ENCODE measurements at regions not wholly inside any gene's neighbourhood (a gene's known extent, or its start where the extent isn't known, plus 50 kb on each side); places are given as distances from the start of the nearest gene placed in this dataset.

DNA sequence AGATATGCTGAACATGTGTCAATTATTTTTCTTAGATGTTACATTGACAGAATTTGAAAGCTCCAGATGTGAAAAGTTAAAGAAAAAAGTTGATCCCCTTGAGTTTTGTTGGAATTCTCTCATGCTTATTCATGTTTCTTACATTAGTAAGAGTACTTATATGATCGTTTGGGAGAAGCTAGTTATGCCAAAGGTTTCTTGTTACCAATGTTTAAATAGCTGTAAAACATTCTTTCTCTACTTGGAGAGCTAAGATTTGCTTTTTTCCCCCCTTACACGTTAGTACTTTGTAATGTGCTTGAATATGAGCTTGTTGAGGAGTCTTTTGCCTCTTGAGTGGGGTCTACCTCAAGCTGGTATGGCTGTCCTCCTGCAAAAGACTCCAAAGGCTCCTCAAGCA, 551.1 kb upstream of the AMELY start:
- Mint-ChIP-seq H3K9me3 (no peaks in the 10 kb centered on the region), H3K4me1 (ENCODE audit: low read depth) (peaks cover 26% of the 10 kb centered on the region), H3K27ac (no peak overlapping the region), H3K36me3 (no peaks in the 10 kb centered on the region), H3K4me3 (no peak overlapping the region), H3K27me3 (peaks cover 5% of the 10 kb centered on the region)
- no peak for DNase-seq
- intact Hi-C loops (cut with micrococcal nuclease) = no loop called here
- POLR2A ChIA-PET = no interaction called here
- CTCF ChIA-PET = no interaction called here

DNA sequence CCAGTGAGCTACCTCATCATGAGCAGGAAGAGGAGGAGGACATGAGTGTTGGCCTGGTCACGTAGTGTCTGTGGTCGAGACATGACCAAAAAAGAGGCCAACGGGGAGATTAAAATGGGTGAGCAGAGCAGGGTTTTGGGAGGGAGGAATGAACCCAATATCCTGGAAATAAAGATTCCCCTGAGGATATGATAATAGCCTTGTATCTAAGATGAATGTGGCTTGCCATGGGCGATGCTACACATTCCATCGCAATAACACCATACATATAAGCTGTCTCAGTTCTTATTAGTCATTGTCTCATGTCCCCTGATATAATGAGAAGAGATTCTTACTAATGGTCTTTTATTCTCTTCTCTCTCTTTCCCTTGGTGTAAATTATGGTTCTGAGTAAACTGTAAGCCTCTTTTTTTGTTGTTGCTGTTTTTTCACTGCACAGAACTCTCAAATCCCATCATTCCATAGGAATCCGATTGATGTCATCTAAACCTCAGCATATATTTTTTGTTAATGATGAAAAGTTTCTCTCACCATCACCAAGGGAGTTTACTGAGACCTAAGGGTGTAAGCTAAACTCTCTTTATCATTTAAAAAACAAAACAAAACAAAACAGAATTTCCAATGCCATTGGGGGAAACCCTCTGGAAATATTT, 550.4 kb upstream of the AMELY start:
- Mint-ChIP-seq H3K27me3 (peaks cover 5% of the 10 kb centered on the region), H3K9me3 (no peaks in the 10 kb centered on the region), H3K4me3 (no peak overlapping the region), H3K27ac (no peak overlapping the region), H3K36me3 (no peaks in the 10 kb centered on the region), H3K4me1 (ENCODE audit: low read depth) (peaks cover 25% of the 10 kb centered on the region)
- ChIA-PET CTCF (no interaction called here), POLR2A (no interaction called here)
- DNase-seq = no peak
- intact Hi-C loops (cut with micrococcal nuclease) = no loop called here

DNA sequence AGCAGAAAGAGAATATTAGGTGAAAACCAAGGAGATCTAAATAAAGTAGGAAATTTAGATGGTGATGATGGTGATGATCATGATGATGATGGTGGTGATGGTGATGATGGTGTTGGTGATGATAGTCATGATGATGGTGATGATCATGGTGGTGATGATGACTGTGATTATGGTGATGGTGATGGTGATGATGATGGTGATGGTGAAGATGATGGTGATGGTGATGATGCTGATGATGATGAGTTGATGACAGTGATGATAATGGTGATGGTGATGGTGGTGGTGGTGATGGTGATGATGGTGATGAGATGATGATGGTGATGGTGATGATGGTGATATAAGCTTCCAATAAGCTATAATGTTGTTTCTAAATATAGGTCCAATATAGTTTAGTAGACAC, 548.2 kb upstream of the AMELY start:
- H3K4me3 Mint-ChIP-seq = no peak overlapping the region
- CTCF ChIA-PET = no interaction called here
- H3K27me3 Mint-ChIP-seq = peaks cover 8% of the 10 kb centered on the region
- no peaks in the 10 kb centered on the region for H3K9me3 Mint-ChIP-seq
- peaks cover 13% of the 10 kb centered on the region for H3K4me1 Mint-ChIP-seq (ENCODE audit: low read depth)
- POLR2A ChIA-PET = no interaction called here
- H3K36me3 Mint-ChIP-seq = no peaks in the 10 kb centered on the region
- no peak for DNase-seq
- intact Hi-C loops (cut with micrococcal nuclease) = no loop called here
- H3K27ac Mint-ChIP-seq = no peak overlapping the region

DNA sequence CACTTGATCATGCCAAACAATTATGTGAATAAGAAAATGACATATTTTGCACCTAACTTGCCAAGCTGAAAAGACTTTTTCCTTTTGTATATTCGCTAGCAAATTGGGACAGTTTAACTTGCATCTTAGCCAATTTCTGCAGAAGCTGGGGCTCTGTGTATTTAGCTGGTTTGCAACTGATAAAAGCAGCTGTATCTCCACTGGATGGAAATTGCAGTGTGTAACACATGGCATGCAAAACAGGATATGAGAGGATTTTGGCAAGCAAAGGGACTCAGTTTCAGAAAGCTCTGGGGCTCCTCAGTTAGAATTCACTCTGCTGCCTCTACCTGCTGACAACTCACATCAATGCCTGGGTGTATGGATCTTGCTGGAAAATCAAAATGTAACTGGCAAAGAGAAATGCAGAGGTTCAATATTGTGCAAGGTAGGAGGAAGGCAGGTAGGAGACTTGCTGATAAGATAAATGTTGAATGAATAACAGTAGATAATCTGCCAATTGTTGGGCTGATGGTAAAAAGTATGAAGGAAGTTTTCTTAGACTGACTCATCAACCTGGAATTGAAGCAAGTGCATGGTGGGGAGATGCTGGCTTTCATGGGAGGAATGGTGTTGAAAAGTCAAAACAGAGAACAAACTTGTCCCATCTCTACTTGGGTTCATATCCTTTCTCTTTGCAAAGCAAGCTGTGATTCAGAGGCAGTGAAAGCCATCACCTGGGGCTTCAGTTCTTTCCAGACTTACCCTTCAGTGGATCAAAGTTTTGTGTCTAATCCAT, 546.9 kb upstream of the AMELY start:
- CTCF ChIA-PET = no interaction called here
- DNase-seq = no peak
- Mint-ChIP-seq H3K27me3 (peaks cover 8% of the 10 kb centered on the region), H3K27ac (no peak overlapping the region), H3K9me3 (no peaks in the 10 kb centered on the region), H3K36me3 (no peaks in the 10 kb centered on the region), H3K4me3 (no peak overlapping the region), H3K4me1 (ENCODE audit: low read depth) (peaks cover 1% of the 10 kb centered on the region)
- intact Hi-C loops (cut with micrococcal nuclease) = no loop called here
- POLR2A ChIA-PET = no interaction called here

DNA sequence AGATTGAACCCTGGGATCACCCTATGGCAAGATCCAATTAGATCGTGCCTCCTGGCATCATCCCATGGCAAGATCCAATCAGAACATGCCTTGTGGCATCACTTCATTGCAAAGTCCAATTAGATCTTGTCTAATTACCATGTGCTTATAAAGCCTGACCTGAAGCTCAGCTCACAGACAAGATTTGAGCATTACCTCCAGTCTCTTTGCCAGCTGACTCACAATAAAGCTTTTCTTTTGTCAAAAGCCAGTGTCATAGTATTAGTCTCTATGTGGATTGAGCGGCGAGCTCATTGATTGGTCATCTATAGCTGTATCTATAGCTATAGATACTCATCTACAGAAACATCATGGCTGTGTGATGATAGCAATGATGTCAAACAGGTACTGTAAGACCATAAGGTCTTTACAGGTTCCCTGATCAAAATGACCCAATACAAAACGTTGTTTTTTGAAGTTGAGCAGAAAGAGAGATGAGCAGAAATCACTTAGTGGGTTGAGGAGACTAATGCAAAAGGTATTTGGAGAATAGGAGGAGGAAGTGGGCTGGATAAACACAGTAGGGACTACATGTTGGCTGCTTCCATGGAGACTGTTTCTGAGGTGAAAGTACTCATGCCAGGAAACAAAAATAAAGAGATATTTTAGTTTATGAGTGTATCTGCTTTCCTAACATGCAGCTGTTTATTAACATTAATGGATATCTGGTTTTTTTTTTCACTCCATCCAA, 545.9 kb upstream of the AMELY start:
- CTCF ChIA-PET = no interaction called here
- no peaks in the 10 kb centered on the region for H3K36me3 Mint-ChIP-seq
- peaks cover 11% of the 10 kb centered on the region for H3K27me3 Mint-ChIP-seq
- intact Hi-C loops (cut with micrococcal nuclease) = no loop called here
- H3K4me1 Mint-ChIP-seq (ENCODE audit: low read depth) = no peaks in the 10 kb centered on the region
- DNase-seq = no peak
- H3K27ac Mint-ChIP-seq = no peak overlapping the region
- no peaks in the 10 kb centered on the region for H3K9me3 Mint-ChIP-seq
- POLR2A ChIA-PET = no interaction called here
- no peak overlapping the region for H3K4me3 Mint-ChIP-seq

DNA sequence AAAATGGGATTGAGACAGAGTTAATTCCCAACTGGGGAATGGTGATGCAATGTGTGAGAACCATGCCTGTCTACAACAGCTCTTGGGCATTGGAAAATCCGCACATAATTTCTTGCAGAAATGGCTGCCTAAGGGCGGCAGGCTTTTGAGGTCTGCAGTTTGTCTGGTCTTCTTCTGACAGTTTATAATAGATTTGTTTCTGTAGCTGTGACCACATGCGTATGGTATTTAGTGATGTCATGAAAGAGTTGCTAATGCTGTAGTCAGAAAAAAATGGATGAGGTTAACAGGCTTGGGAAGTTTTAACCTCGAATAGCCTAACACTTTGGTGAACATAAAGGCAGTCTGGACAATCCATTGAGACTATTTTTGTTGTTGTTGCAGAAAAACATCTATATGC, 544.1 kb upstream of the AMELY start:
- no peak for DNase-seq
- Mint-ChIP-seq H3K9me3 (no peaks in the 10 kb centered on the region), H3K36me3 (no peaks in the 10 kb centered on the region), H3K27me3 (peaks cover 17% of the 10 kb centered on the region), H3K4me1 (ENCODE audit: low read depth) (no peaks in the 10 kb centered on the region), H3K4me3 (no peak overlapping the region), H3K27ac (no peak overlapping the region)
- CTCF ChIA-PET = no interaction called here
- intact Hi-C loops (cut with micrococcal nuclease) = no loop called here
- POLR2A ChIA-PET = no interaction called here

DNA sequence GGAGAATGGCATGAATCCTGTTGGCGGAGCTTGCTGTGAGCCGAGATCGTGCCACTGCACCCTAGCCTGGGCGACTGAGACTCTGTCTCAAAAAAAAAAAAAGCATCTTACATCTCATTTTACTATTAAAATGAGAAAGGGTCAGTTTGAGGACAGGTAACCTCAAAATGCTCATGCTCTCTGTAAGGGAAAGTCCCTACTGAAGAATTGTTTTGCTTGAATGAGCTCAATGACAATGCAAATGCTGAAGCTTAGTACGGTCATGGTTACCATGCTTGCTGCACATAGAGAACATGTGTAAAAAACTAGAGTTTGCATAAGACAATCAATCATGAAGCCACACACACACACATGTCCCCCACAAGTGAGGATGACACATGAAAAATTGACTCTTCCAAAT, 541.8 kb upstream of the AMELY start:
- Mint-ChIP-seq H3K4me1 (ENCODE audit: low read depth) (no peaks in the 10 kb centered on the region), H3K4me3 (no peak overlapping the region), H3K36me3 (no peaks in the 10 kb centered on the region), H3K9me3 (no peaks in the 10 kb centered on the region), H3K27ac (no peak overlapping the region), H3K27me3 (peaks cover 18% of the 10 kb centered on the region)
- intact Hi-C loops (cut with micrococcal nuclease) = no loop called here
- ChIA-PET CTCF (no interaction called here), POLR2A (no interaction called here)
- no peak for DNase-seq

DNA sequence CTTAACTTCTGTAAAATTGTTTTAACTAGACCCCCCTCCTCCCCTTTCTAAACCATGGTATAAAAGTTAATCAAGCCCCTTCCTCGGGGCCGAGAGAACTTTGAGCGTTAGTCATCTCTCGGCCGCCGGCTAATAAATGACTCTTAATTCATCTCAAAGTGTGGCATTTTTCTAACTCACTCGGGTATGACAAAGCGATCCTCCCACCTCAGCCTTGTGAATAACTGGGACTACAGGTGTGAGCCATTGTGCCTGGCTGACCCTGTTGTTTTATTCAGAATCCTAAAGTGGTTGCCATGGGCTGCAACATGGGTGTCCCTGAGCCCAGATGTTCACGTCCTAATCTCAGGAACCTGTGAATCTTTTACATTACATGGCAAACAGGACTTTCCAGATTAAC, 540.7 kb upstream of the AMELY start:
- no peak for DNase-seq
- ChIA-PET POLR2A (no interaction called here), CTCF (no interaction called here)
- no peaks in the 10 kb centered on the region for H3K4me1 Mint-ChIP-seq (ENCODE audit: low read depth)
- intact Hi-C loops (cut with micrococcal nuclease) = no loop called here
- peaks cover 18% of the 10 kb centered on the region for H3K27me3 Mint-ChIP-seq
- H3K4me3 Mint-ChIP-seq = no peak overlapping the region
- no peaks in the 10 kb centered on the region for H3K36me3 Mint-ChIP-seq
- H3K9me3 Mint-ChIP-seq = no peaks in the 10 kb centered on the region
- no peak overlapping the region for H3K27ac Mint-ChIP-seq

DNA sequence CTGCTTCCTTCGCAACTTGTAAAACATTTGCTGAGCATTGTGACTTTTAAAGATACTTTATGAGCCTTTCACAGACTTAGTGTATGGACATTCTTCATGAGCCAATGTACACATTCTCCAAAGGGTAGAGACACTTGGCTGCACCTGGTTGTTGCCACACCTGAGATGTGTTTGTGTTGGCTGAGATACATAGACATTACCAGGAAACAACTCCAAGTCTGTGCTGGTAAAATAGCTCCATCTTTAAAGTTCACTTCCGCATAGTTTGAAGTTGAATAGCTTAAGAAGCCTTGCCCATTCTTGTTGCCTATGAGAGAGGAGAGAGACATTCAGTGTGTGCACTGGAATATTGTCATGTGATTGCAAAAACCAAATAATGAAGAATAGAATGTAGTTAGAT, 538.3 kb upstream of the AMELY start:
- H3K9me3 Mint-ChIP-seq = no peaks in the 10 kb centered on the region
- H3K4me1 Mint-ChIP-seq (ENCODE audit: low read depth) = no peaks in the 10 kb centered on the region
- H3K36me3 Mint-ChIP-seq = no peaks in the 10 kb centered on the region
- CTCF ChIA-PET = no interaction called here
- H3K27ac Mint-ChIP-seq = no peak overlapping the region
- DNase-seq = no peak
- intact Hi-C loops (cut with micrococcal nuclease) = no loop called here
- no peak overlapping the region for H3K4me3 Mint-ChIP-seq
- POLR2A ChIA-PET = no interaction called here
- peaks cover 18% of the 10 kb centered on the region for H3K27me3 Mint-ChIP-seq

DNA sequence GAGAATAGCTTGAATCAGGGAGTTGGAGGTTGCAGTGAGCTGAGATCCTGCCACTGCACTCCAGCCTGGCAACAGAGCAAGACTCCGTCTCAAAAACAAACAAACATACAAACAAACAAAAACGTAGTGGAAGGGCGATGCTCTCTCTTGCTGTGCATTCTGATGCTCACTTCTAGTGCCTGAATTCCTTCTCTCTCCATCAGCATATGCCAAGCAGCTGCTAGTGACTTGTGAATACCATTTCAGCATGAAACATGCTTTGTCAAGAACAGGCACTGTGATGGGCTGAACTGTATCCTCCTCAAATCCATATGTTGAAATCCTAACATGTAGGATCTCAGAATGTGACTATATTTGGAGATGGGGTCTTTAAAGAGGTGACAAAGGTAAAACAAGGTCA, 537.1 kb upstream of the AMELY start:
- Mint-ChIP-seq H3K27ac (no peak overlapping the region), H3K27me3 (peaks cover 18% of the 10 kb centered on the region), H3K36me3 (no peaks in the 10 kb centered on the region), H3K4me1 (ENCODE audit: low read depth) (no peaks in the 10 kb centered on the region), H3K9me3 (no peaks in the 10 kb centered on the region), H3K4me3 (no peak overlapping the region)
- DNase-seq = no peak
- POLR2A ChIA-PET = no interaction called here
- CTCF ChIA-PET = no interaction called here
- intact Hi-C loops (cut with micrococcal nuclease) = no loop called here

DNA sequence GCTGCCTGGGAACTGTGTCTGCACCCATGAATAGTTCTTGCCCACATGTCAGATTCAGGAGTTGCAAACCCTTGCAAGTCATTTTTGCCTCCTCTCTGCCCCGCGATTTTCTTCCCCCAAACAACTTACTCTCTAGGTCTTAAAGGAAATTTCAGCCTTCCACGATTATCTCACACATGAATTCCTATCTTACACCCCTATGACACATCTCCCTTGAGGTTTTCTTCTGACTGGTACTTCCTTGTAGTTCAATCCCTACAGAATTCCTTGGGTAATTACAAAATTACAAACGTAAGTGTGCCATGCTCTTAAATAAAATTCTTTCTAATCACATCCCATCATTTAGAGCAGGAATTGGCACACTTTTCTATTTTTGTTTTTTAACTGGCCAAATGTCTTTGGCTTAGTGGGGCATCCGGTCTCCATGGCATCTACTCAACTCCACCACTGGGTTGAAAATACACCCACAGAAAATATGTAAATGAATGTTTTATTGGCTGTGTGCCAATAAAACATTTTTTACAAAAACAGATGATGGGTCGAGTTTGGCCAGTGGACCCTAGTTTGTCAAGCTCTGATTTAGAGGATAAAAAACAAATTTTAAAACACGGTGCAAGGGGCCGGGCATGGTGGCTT, 536.4 kb upstream of the AMELY start:
- no peak overlapping the region for H3K4me3 Mint-ChIP-seq
- H3K4me1 Mint-ChIP-seq (ENCODE audit: low read depth) = no peaks in the 10 kb centered on the region
- H3K27ac Mint-ChIP-seq = no peak overlapping the region
- no peaks in the 10 kb centered on the region for H3K36me3 Mint-ChIP-seq
- CTCF ChIA-PET = no interaction called here
- intact Hi-C loops (cut with micrococcal nuclease) = no loop called here
- peaks cover 18% of the 10 kb centered on the region for H3K27me3 Mint-ChIP-seq
- POLR2A ChIA-PET = no interaction called here
- H3K9me3 Mint-ChIP-seq = no peaks in the 10 kb centered on the region
- DNase-seq = no peak

DNA sequence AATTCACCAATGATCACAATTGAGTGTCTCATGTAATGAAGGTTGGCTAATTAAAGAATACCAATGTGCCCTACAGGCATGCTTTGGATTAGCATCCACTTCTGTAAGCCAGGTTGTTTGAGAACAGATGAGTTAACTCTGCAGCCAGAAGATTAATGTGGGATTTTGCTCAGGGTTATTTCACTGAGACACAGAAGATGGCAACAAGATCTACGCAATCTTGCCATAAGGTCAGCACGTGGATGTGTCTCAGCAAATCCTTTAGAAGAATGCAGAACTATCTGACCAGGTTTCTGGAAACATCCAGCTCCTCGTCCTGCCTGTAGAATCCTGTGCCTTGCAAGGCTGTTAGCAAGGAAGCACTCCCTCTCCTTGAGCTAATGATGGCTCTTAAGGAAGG, 532.6 kb upstream of the AMELY start:
- peaks cover 3% of the 10 kb centered on the region for H3K27me3 Mint-ChIP-seq
- ChIA-PET CTCF (no interaction called here), POLR2A (no interaction called here)
- no peak overlapping the region for H3K4me3 Mint-ChIP-seq
- H3K27ac Mint-ChIP-seq = no peak overlapping the region
- H3K4me1 Mint-ChIP-seq (ENCODE audit: low read depth) = no peaks in the 10 kb centered on the region
- H3K36me3 Mint-ChIP-seq = no peaks in the 10 kb centered on the region
- no peak for DNase-seq
- intact Hi-C loops (cut with micrococcal nuclease) = no loop called here
- H3K9me3 Mint-ChIP-seq = no peaks in the 10 kb centered on the region

Data from activated CD4-positive, alpha-beta memory T cell treated with anti-CD3 and anti-CD28 coated beads for 36 hours (primary cell).